ENCODE measurements at regions not wholly inside any gene's neighbourhood (a gene's known extent, or its start where the extent isn't known, plus 50 kb on each side); places are given as distances from the start of the nearest gene placed in this dataset.

DNA sequence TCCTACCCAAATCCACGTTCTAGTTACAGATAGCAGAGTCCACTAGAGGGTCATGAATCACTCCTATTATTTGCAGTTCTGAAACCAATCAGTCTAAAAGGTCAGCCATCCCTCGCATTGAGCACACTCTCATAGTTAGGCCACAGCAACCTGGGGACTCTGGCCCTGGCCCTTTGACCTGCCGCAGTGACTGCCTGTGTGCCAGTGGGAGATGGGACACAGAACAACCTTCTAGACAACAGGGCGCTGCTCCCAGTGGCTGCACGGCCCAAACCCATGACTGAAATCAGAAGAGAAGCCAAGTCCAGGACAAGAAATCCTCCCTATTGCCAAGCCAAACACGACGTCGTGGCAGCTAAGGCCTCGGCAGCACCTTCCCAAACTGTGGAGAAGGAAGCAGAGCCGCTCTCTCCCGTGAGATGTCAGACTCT, 158.5 kb downstream of the HERPUD2 start:
- DNase-seq (ENCODE audit: low read depth in 2 of 2), result no peak

DNA sequence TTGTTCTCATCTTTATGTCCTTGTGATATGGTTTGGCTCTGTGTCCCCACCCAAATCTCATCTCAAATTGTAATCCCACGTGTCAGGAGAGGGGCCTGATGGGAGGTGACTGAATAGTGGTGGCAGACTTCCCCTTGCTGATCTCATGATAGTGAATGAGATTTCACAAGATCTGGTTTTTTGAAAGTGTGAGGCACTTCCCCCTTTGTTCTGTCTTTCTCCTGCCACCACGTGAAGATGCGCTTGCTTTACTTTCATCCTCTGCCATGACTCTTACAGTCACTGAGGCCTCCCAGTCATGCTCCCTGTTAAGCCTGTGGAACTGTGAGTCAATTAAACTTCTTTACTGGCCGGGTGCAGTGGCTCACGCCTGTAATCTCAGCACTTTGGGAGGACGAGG, 161.0 kb downstream of the HERPUD2 start:
- DNase-seq (ENCODE audit: low read depth in 2 of 2), result no peak

DNA sequence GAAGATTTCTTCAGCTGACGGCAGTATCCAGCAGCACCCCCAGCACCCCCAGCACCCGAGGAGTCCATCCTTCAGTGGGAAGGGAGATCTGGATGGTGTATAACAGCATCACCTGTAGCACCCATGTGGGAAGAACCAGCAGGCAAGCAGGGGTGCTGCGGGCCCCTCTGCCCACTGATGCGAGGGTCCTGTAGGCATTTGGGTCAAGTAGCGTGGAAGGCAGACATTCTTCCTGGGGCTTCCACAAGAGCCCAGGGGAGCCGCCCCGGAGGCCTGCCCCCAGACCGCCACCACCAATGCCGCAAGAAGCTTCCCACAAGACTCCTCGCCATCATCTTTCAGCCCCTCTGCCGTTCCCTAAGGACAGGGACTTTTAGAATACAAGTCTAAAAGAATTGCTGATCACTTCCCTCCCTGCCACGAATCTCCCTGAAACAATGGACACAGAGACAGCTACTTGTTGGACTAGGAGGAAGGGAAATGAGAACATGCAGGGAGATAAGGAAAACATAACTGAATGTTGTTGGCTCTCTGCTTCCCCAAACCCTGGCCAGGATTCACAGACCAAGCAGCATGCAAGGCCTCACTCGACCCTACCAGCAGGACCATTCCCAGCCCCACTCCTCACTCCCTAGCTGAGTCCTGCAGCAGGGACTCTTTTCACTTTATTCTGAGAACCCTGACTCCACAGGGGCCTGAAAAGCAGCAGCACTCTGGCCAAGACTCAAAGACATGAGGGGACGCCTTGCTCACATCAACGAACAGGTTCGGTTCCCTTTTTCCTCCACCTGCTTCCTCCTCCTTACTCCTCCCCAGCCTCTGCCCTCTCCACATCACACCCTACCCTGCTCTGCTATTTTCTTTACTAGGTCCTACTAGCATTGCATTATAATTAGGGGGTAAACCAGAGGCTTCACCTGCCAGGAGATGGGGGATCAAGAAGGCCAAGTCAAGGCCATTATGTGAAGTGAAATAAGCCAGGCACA, 164.5 kb downstream of the HERPUD2 start:
- no peak for DNase-seq (ENCODE audit: low read depth in 2 of 2)

DNA sequence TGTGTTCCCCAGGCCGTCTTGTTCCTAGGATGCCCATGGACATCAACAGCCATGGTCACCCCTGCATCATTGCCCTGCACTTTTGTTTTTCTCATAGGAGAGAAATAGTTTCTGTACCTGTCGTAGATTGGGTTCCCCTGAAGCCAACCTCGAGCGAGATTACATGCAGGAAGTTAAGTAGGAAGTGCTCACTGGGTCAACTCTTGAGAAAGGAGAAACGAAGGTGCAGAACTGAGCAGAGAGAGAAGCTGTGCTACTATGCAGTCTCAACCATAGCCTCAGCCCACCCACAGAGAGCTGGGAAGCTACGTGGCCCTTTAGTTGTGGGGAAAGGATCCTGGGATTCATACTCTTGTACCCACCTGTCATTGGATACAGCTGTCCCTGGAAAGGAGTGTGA, 165.2 kb downstream of the HERPUD2 start:
- DNase-seq (ENCODE audit: low read depth in 2 of 2), result no peak

DNA sequence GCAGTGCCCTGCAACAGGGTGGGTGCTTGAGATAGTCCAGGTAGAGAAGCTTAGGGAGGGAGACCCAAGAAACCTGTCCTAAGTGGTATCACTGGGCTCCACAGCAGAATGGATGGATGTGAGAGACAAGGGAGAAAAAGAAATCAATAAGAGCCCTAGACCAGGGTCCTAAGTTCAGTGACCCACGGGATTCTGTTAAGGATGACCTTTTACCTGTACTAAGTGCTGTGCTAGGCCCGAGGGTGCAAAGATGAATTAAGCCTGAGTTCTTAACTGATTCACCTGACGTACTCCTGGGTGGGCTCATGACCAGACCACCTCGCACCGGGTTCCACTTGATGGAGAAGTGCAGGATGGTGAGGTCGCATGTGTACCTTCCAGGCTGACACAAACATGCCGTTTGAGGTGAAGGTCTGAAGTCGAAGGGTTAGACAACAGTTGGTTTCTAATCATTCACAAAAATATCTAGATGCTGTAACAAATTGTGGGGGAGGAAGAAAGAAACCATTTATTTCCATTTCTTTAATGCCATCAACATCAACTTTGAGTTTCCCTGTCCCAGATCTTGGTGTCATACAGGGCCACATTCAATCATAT, 166.5 kb downstream of the HERPUD2 start:
- no peak for DNase-seq (ENCODE audit: low read depth in 2 of 2)

DNA sequence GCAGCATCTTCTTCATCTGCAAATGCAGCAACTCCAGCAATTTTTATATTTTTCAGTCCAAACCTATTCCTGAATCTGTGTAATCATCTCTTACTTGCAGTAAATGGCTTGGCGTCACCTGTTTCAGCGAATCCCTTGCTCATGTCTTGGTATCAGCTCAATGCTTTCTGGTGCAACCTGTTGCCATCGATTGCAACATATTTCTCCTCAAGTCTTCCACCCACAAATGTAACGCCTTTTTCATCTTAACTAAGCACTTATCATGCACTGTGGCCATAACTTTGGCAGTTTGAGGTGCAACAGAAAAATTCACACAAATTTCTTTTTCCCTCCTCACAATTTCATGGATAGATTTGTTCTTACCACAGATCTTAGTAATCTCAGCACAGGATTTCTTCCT, 168.3 kb downstream of the HERPUD2 start:
- DNase-seq (ENCODE audit: low read depth in 2 of 2), result no peak

DNA sequence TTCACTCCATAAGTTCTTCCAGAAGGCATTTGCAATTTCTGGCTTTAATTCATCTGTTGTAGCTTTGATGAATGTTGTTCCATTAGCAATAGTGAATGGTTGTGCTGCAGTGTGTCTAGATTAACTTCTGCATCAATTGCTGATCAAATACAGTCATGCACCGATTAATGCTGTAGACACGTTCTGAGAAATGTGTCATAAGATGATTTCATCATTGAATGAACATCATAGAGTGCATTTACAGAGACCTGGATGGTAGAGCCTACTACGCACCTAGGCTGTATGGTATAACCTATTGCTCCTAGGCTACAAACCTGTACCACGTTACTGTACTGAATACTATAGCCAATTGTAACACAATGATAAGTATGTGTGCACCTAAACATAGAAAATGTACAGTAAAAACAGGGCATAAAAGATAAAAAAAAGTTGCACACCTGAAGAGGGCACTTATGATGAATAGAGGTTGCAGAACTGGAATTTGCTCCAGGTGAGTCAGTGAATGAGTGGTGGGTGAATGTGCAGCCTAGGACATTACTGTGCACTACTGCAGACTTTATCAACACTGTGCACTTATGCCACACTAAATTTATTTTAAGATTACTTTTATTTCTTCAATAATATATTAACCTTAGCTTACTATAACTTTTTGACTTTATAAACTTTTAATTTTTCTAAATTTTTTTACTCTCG, 170.7 kb downstream of the HERPUD2 start:
- no peak for DNase-seq (ENCODE audit: low read depth in 2 of 2)

DNA sequence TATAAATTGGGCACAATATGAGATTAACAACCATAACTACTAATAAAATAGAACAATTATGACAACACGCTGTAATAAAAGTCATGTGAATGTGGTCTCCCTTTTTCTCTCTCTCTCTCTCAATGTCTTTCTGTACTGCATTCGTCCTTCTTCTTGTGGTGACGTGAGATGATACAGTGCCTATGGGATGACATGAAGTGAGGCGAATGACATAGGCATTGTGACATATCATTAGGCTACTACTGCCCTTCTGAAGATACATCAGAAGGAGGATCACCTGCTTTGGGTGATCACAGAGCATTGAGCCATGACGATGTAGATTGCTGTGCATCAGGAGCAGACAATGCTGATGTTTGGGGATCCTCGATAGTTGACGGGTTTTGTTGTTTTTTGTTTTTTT, 171.6 kb downstream of the HERPUD2 start:
- no peak for DNase-seq (ENCODE audit: low read depth in 2 of 2)

DNA sequence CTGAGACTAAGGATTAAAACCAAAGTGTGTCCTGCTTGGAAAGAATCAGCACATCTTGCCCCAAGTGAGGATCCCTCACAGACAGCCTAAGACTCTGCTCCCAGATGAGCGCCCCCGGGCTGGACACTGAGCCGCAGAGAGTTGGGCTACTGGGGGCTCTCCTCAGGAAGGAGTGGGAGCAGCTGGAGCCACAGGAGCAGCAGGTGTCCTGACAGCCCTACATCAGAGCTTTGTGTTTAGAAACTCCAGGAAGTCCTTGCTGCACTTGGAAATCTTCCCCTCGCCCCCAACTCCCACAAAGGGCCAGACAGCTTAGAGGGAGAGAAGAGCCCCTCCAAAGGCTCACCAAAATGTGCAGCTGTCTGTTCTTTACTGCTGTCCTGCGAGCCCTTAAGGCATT, 172.2 kb downstream of the HERPUD2 start:
- no peak for DNase-seq (ENCODE audit: low read depth in 2 of 2)

DNA sequence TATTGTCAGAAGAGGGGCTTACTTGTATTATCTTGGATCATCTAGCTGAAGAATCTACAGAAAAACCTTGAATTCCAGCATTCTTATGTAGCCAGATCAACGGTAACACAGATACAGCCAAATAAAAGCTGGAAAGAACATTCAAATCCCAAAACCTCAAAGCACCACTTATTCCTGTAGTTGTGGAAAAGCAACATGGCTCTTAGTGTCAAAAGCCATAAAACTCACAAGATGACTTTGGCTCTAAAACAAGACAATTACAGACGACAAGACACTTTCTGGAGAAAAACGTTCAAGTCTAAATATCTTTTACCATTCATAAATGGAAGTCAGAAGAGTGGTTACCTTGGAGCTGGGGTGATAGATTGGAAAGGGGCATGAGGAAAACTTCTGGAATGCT, 173.0 kb downstream of the HERPUD2 start:
- no peak for DNase-seq (ENCODE audit: low read depth in 2 of 2)

DNA sequence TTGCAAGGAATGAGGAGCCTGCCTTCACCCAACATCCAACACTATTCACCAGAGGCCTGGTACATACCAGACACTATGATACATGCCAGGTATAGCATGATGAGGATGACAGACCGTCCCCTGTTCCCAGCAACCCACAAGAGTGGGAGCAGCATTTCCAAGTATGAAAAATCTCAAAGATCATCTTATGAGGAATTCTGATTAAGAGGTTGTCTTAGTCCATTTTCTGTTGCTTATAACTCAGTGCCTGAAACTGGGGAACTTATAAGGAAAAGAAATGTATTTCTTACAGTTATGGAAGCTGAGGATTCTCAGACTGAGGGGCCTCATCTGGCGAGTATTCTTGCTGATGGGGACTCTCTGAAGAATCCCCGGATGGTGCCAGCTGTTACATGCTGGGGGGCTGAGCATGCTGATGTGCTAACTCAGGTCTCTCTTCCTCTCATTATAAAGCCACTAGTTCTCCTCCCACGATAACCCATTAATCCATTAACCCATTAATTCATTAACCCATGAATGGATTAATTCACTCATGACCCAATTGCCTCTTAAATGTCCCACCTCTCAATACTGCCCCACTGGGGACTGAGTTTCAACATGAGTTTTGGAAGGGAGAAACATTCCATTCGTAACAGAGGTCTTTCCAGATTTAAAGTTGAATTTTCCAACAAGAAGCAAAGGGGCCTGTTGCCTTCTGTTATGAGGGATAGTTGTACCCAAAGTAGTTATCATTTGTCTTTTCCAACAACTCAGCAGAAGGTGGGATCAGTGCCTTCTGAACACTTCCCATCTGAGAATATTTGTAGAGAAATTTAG, 173.9 kb downstream of the HERPUD2 start:
- no peak for DNase-seq (ENCODE audit: low read depth in 2 of 2)

DNA sequence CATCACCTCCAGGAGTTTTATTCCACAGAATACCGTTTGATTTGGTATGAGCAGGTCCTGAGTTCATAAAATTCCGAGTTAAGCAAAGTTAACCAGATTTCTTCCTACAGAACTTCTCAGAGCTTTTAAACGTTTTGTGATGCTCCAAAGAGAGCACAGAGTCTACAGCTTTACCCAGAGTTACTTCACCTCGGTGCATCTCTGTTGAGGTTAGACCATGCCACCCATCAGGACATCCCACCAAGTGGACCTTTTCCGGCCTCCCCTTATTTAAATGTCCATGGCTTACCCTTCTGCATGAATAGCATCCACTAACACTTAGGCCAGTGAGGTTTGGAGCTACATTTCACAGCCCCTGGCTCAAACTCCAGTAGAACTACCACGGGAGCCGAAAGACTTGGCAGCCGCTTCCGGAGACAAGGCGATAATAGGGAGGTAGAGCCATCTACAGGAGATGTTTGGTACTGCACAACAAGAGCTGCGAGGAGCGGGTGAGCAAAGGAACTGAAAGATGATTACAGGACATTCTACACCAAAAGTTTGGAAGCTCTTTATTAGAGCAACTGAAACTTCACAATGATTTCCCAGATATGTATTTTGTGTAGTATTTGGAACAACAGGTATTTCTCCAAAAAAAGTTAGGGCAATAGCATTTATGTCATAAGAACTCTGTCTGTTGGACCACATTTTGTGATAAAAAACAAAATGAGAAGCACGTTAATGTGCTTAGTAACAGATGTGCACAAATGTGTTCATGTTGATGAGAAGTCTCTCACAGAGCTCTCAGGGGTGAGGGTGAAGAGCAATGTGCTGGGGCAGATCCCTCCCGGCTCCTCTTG, 174.7 kb downstream of the HERPUD2 start:
- no peak for DNase-seq (ENCODE audit: low read depth in 2 of 2)

DNA sequence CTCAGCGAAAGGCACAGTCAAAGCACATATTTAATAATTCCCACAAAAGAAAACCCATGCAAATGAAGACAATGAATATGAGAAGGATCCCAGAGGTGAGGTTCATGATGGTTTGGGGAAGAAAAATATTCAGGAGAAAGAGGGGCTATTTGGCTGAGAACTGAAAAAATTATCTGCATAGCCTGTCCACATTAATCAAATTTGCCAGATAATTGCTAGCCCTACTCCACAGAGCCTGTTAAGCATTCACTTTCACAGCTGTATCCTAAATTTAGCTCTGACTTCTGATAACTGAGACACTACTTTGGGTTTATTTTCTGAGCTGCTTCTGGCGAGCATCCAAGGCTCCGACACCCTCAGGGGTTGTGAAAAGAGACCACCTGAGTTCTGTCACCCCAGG, 176.2 kb downstream of the HERPUD2 start:
- DNase-seq (ENCODE audit: low read depth in 2 of 2), result no peak

DNA sequence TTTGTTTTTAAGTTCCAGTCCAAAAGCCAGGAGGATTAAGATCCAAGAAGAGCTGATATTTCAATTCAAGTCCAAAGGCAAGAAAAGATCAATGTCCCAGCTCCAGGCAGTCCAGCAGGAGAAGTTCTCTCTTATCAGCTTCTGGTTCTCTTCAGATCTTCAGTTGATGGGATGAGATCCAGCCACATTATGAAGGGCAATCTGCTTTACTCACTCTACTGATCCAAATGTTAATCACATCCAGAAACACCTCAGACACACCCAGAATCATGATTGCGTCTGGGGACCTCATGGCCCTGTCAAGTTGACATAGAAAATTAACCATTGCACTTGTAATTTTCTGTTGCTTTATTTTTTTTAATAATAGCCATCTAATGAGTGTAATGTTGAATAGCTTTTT, 178.4 kb downstream of the HERPUD2 start:
- no peak for DNase-seq (ENCODE audit: low read depth in 2 of 2)

DNA sequence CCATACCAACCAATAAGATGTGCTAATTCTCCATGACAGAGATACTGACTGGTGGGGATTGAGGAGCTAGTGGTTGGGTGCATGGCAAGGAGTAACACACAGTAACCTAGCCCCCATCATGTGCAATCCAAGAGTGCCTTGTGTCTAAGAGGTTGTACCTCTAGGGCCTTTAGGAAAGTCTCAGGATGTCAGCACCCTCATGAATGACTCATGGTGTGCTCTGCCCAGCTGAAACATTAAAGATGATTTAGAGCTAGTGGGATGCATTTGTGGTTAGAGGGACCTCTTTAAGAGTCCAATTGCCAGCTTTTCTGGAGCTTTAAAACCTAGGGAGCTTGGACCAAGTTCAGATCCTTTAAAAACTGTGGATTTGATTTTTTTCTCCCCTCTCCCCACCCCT, 181.1 kb downstream of the HERPUD2 start:
- DNase-seq (ENCODE audit: low read depth in 2 of 2), result no peak

DNA sequence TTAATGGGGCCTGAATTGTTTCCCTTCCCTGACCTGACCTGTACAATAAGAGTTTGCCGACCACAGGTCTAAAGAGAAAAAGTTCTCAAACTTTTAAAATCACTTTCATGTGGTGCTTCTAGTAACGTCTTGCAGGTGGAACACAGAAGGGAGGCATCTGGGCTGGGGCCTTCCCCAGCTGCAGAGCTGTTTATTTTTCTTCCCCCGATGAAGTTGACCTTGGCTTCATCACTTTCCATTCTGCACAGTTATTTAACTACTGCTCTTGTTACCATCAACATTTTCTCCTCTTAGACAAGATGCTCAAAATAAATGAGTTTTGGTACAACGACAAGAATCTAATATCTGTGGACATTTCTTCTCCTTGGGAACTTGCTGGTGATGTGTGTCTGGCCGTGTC, 181.7 kb downstream of the HERPUD2 start:
- DNase-seq (ENCODE audit: low read depth in 2 of 2), result no peak

DNA sequence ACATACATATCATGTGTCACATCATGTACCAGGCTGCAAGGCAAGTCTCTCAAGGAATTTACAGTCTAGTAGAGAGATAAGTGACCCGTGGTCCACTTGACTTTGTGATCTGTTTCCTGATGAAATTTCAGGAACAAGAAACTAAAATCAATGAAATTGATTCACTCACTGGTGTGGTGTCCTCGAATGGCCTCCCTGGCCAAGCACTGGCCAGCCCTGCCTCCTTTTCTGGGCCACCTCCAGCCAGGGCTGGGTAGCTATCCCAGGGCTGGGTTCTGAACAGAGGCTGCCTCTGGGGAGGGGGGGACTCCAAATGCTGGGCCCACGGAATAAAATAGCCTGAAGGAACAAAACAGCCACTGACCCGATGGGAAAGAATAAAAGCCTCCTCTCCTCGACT, 182.2 kb downstream of the HERPUD2 start:
- no peak for DNase-seq (ENCODE audit: low read depth in 2 of 2)

DNA sequence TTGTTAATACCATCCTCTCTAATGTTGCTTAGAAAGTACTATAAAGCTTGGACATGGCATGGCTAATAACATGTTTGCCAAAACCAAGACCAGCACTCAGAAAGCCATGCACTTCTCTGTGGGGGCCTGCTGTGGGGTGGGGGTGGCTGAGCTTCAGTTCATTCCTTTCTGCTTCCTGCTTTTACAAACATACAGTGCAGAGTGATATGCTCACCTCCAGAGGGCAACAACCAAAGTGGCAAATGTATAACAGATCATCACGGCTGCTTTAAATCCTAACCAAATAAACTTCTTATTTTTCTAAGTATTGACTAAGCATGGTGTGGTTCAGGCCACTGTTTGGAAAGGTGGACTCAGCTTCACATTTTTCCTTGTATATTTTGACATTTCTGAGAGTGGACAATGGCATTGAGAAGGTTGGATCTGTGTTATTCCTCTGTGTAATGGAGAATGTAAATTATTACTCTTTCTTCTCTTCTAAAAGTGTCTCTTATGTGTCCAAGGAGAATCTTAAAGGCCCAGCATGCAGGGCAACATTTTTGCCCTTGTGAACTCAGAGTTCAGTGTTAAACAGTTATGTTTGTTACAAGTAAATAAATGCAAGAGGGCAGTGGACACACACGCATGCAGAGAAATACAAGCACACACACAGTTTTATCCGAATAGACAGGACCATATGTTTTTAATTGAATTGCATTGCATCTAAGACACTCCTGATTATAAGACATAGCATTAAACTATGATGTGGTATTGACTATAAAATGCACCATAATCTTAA, 186.1 kb downstream of the HERPUD2 start:
- DNase-seq (ENCODE audit: low read depth in 2 of 2), result no peak

DNA sequence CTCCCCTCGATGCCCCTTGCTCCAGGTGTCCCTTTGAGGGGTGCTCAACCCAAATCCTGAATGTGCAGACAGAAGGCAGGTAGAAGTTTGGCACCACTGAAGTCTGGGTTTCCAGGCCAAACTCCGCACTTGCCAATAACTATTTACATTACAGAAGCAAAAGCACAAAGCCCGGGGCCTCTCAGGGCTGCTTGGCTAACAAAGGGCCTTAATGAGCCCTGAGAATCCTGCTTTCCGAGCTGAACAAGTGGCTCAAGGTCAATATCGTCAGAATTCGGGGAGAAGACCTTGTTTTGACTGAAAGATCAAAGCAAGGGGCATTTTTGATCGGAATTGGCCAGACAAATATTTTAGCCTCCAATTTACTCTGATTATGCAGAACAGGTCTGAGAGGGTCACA, 189.9 kb downstream of the HERPUD2 start:
- DNase-seq (ENCODE audit: low read depth in 2 of 2), result no peak

DNA sequence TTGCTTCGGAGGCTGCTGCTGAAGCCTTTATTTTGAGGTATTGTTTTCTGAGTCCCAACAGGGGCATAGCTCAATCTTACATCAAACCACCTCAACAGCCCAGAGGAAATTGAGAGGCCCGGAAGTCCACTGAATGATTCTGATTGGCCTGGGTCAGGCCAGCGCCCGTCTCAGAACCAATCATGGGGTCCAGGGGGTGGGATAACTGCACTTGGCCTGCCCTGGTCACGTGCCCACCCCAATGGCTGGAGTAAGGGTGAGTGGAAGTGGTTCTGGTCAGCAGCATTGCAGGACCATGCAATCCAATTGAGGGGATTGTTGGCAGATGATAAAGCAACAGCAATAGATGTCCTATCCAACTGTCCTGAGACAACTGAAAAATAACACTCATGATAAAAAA, 190.6 kb downstream of the HERPUD2 start:
- DNase-seq (ENCODE audit: low read depth in 2 of 2), result no peak
